Pancreas (tissue), 10 donors: ENCODE measurements at regions not wholly inside any gene's neighbourhood (a gene's known extent, or its start where the extent isn't known, plus 50 kb on each side); places are given as distances from the start of the nearest gene placed in this dataset.

Experiments
- ATAC-seq, 4 donors: fragments of 200-7000 bp; cut with Tn5 transposase; one replicate each; pipeline versions ENCODE4 v1.8.0 to v1.9.1; 2020; ENCODE audit warnings: mild to moderate bottlenecking in 4 of 4, moderate library complexity in 4 of 4
- DNase-seq, 6 donors: peaks; one replicate each; pipeline ENCODE4 v3.0.0-alpha.2; 2020
- FAIRE-seq: peaks from 2 replicates; lab custom pipeline; 2012; peaks lifted over from hg19 to GRCh38; lab: Jason Lieb, UNC
- H3K27ac ChIP-seq, 4 donors: fragments of 200-600 bp; sonication (generic); 1 replicate in 3 of 4; 2 replicates in 1 of 4; pipeline versions ENCODE4 v1.5.0 to v1.8.0; 2020
- H3K27me3 ChIP-seq, 4 donors: fragments of 200-600 bp; one replicate each; pipeline ENCODE4 v1.8.0; 2021
- H3K36me3 ChIP-seq, 3 donors: fragments of 200-600 bp; sonication (generic) in 1 of 3; one replicate each; pipeline versions ENCODE4 v1.5.0 to v1.8.0; 2020 to 2021
- H3K4me1 ChIP-seq, 3 donors: fragments of 200-600 bp; one replicate each; pipeline ENCODE4 v1.8.0; 2021
- H3K4me3 ChIP-seq, 4 donors: fragments of 200-600 bp; sonication (generic) in 2 of 4; one replicate each; pipeline versions ENCODE4 v1.5.0 to v1.8.0; 2020 to 2021
- H3K9me3 ChIP-seq, 4 donors: fragments of 200-600 bp; one replicate each; pipeline ENCODE4 v1.8.0; 2021
- WGBS, 2 donors: extraction: QIAGEN DNeasy Blood & Tissue Kit; methylation state at CpG; one replicate each; pipeline ENCODE4 v1.1.7; 2013; 5-methylcytosine and 5-hydroxymethylcytosine counted together
- intact Hi-C, 3 donors: fragments of 100-400 bp; cut with DNase I; formaldehyde crosslinking; loops; one replicate each; pipeline versions ENCODE4 v1.11.1 to v1.14.2; 2022
- TF ChIP-seq, protein P1 (sequence below), 4 donors: fragments of 200-600 bp; sonication (generic) in 3 of 4; IDR thresholded peaks; one replicate each; pipeline versions ENCODE4 v1.5.0 to v1.8.0; 2021; ENCODE audit warnings: antibody characterized with exemption in 4 of 4
- donor health status: healthy with polysubstance abuse.
- donor health status: DM: no; HTN: no; CAD: no; lungs with moderate emphysema.
- donor health status: DM: no; HTN: no; CAD: no.
- donor health status: control.
- donor health status: control.
- donor health status: Bipolar disorder and iron deficiency.
- donor health status: DM: yes; HTN: yes; CAD: no.
- donor health status: DM: no; HTN: no; CAD: no.
- donor health status: DM: no; HTN: no; CAD: no.
- donor health status: DM: yes; HTN: yes; CAD: no.

DNA sequence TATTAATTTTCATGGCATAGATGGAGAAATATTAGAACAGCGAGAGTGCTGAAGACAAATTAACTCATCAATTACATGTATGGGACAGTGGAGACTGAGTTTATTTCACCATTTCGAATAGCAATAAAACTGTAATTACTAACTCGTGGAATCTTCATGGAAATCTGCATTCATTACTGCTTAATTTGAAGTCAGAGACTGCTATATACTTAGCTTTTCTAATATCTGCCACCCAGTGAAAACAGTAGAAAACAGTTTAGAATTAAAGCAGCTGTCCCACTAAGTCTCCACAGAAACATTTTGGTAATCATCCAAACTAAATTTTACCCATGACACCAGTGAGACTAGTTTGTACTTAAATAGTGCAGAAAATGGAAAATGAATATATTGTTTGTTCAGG lies 56.8 kb downstream of the IZUMO3 start:
- TF ChIP-seq, protein P1, sequence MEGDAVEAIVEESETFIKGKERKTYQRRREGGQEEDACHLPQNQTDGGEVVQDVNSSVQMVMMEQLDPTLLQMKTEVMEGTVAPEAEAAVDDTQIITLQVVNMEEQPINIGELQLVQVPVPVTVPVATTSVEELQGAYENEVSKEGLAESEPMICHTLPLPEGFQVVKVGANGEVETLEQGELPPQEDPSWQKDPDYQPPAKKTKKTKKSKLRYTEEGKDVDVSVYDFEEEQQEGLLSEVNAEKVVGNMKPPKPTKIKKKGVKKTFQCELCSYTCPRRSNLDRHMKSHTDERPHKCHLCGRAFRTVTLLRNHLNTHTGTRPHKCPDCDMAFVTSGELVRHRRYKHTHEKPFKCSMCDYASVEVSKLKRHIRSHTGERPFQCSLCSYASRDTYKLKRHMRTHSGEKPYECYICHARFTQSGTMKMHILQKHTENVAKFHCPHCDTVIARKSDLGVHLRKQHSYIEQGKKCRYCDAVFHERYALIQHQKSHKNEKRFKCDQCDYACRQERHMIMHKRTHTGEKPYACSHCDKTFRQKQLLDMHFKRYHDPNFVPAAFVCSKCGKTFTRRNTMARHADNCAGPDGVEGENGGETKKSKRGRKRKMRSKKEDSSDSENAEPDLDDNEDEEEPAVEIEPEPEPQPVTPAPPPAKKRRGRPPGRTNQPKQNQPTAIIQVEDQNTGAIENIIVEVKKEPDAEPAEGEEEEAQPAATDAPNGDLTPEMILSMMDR (IDR thresholded peaks at IDR 0.05): no peak
- WGBS, 2 donors: 38 to 52% methylated on average over 3 of the region's 3 CpGs
- no peak overlapping the region for H3K27ac ChIP-seq
- ATAC-seq (no peak), DNase-seq (no peak), FAIRE-seq (no peak)
- no peaks in the 10 kb centered on the region for H3K27me3 ChIP-seq
- no peak overlapping the region for H3K4me3 ChIP-seq
- intact Hi-C loops: no loop called here
- H3K4me1 ChIP-seq: no peaks in the 10 kb centered on the region
- H3K9me3 ChIP-seq: no peaks in the 10 kb centered on the region
- no peaks in the 10 kb centered on the region for H3K36me3 ChIP-seq

DNA sequence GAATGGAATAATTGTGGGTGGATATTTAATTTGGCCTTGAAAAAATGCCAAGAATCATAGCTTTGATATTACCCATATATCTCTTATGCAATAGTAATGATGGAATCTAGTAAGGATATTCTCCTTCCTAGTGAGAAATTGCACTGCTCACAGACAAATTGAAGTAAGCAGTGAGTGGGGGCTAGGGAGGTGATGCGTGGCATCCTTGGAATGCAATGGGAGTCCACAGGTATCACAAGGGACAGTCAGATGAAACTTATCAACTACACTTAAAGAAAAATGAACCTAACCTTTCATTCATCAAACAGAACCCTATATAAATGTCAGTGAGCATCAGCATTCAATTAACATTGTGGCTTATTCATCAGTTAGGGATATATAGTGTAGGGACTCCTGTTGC lies 57.8 kb downstream of the IZUMO3 start:
- no peak for ATAC-seq
- WGBS, 2 donors: 36 to 54% methylated on average over 1 of the region's 1 CpG
- no peaks in the 10 kb centered on the region for H3K27me3 ChIP-seq
- no peak overlapping the region for H3K27ac ChIP-seq
- no peaks in the 10 kb centered on the region for H3K36me3 ChIP-seq
- no peak for FAIRE-seq
- H3K4me1 ChIP-seq: no peaks in the 10 kb centered on the region
- TF ChIP-seq, protein P1 (IDR thresholded peaks at IDR 0.05): no peak
- H3K4me3 ChIP-seq: no peak overlapping the region
- DNase-seq: no peak
- intact Hi-C loops: no loop called here
- no peaks in the 10 kb centered on the region for H3K9me3 ChIP-seq

GRCh38 chr9:24487250-24487861 lies 58.3 kb downstream of the IZUMO3 start:
- TF ChIP-seq, protein P1 (IDR thresholded peaks at IDR 0.05): no peak
- DNase-seq: no peak

DNA sequence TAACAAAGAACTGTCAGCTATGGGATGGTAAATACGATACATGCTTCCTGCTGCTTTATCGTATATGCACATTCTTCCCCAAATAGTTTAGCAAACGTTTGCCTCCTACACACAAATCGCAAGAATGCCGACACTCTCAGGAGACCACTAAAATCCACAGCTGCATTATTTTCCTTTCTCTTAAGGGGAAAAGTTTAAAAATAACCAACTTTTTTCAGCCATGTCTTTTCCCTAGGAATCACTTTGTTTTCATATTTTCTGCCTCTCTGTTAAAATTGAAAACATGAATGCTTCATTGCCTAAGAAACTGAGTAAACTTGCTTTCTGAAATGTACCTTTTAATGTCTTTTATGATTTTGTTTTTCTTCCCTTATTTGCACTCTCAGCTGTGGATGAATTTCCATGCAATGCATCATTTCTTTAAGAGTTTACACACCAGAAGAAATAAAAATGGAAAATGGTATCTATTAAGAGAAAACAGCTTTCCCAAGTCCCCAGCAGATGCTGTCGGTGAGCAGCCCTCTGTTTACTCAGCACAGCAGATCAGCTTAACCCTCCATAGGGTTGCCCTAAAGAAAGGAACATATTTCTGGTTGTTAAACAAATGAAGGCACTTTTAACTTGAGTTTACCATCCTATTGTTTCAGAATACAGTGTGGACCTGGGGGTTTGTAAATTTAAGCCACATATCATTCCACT lies 66.2 kb downstream of the IZUMO3 start:
- DNase-seq (no peak), ATAC-seq (no peak), FAIRE-seq (no peak)
- 8 to 9% methylated on average over 6 of the region's 6 CpGs for WGBS, 2 donors
- Histone ChIP-seq H3K36me3 (no peaks in the 10 kb centered on the region), H3K27ac (no peak overlapping the region), H3K4me1 (no peaks in the 10 kb centered on the region), H3K9me3 (no peaks in the 10 kb centered on the region), H3K4me3 (no peak overlapping the region), H3K27me3 (no peaks in the 10 kb centered on the region)
- TF ChIP-seq, protein P1 (IDR thresholded peaks at IDR 0.05): no peak
- intact Hi-C loops: no loop called here

More at GRCh38 chr9:24487250-24487861, 58.3 kb downstream of the IZUMO3 start:
- no peak overlapping the region for H3K27ac ChIP-seq
- 23 to 31% methylated on average over 3 of the region's 3 CpGs for WGBS, 2 donors
- H3K27me3 ChIP-seq: no peaks in the 10 kb centered on the region
- intact Hi-C loops: no loop called here
- no peak overlapping the region for H3K4me3 ChIP-seq
- H3K36me3 ChIP-seq: no peaks in the 10 kb centered on the region
- no peak for ATAC-seq
- H3K4me1 ChIP-seq: no peaks in the 10 kb centered on the region
- FAIRE-seq: no peak
- no peaks in the 10 kb centered on the region for H3K9me3 ChIP-seq
